GM23338 (cell line): ENCODE measurements at regions not wholly inside any gene's neighbourhood (a gene's known extent, or its start where the extent isn't known, plus 50 kb on each side); places are given as distances from the start of the nearest gene placed in this dataset.

ENCODE experiments used
- CREB1 ChIP-seq: fragments of 250-450 bp; sonication (Bioruptor Pico); IDR thresholded peaks from 2 replicates; pipeline ENCODE4 v1.5.0; 2020; ENCODE audit warnings: low read depth, mild to moderate bottlenecking, moderate library complexity
- CTCF ChIP-seq, 2 experiments: fragments of 200-600 bp in 1 of 2; sonication (generic) in 1 of 2; conservative IDR thresholded peaks; 2 replicates each; pipeline versions ENCODE4 v1.5.1 to v1.6.1; 2016 to 2017; ENCODE audit warnings: antibody characterized with exemption in 2 of 2, low read depth in 2 of 2, mild to moderate bottlenecking in 2 of 2, moderate library complexity in 1 of 2
- EZH2 ChIP-seq: fragments of 200-600 bp; sonication (generic); IDR thresholded peaks from one replicate; pipeline ENCODE4 v1.8.0; 2017; ENCODE audit warnings: antibody characterized with exemption, mild to moderate bottlenecking, low read depth; ENCODE audit not compliant: unreplicated experiment
- EZH2phosphoT487 ChIP-seq: fragments of 200-600 bp; sonication (generic); IDR thresholded peaks from one replicate; pipeline ENCODE4 v1.8.1; 2018; ENCODE audit warnings: antibody characterized with exemption; ENCODE audit not compliant: unreplicated experiment
- JUNB ChIP-seq: IDR thresholded peaks from one replicate; pipeline ENCODE4 v1.6.1; 2016; ENCODE audit warnings: antibody characterized with exemption; ENCODE audit not compliant: unreplicated experiment
- POLR2AphosphoS5 ChIP-seq: IDR thresholded peaks from 2 replicates; pipeline ENCODE4 v1.6.1; 2016; ENCODE audit warnings: antibody characterized with exemption, low read depth
- REST ChIP-seq: IDR thresholded peaks from one replicate; pipeline ENCODE4 v1.6.1; 2018; ENCODE audit warnings: antibody characterized with exemption; ENCODE audit not compliant: unreplicated experiment

- TF ChIP-seq CREB1 (CRISPR knock-in tag) (no peak), CTCF (conservative IDR thresholded peaks at IDR 0.05; ENCODE audit: low read depth in 2 of 2) (no peak), REST (no peak), EZH2 (no peak), POLR2AphosphoS5 (no peak), JUNB (no peak), EZH2phosphoT487 (no peak)
Measured at GRCh38 chr10:83078645-83079044, 1060.7 kb upstream of the GHITM start.
